H9 (cell line): ENCODE measurements at regions not wholly inside any gene's neighbourhood (a gene's known extent, or its start where the extent isn't known, plus 50 kb on each side); places are given as distances from the start of the nearest gene placed in this dataset.

Experiments used
- DNase-seq: peaks from one replicate; pipeline ENCODE4 v3.0.0-alpha.2; 2017
- H2AFZ ChIP-seq: one replicate; pipeline ENCODE4 v1.6.1; 2013; ENCODE audit warnings: mild to moderate bottlenecking, low read length, control low read depth, moderate library complexity
- H2AK5ac ChIP-seq: 2 replicates; pipeline ENCODE4 v1.6.1; 2013; ENCODE audit warnings: low read length, control low read depth, mixed read lengths; ENCODE audit not compliant: insufficient read length
- H2BK120ac ChIP-seq: one replicate; pipeline ENCODE4 v1.6.1; 2013; ENCODE audit warnings: low read depth, mild to moderate bottlenecking, low read length, control low read depth, inconsistent platforms; ENCODE audit not compliant: poor library complexity, severe bottlenecking
- H2BK12ac ChIP-seq: 2 replicates; pipeline ENCODE4 v1.6.1; 2013; ENCODE audit warnings: low read length, control low read depth, mixed read lengths, low read depth; ENCODE audit not compliant: insufficient read length
- H2BK15ac ChIP-seq: 2 replicates; pipeline ENCODE4 v1.6.1; 2013; ENCODE audit warnings: low read depth, low read length, control low read depth
- H2BK20ac ChIP-seq: one replicate; pipeline ENCODE4 v1.6.1; 2013; ENCODE audit warnings: low read depth, mild to moderate bottlenecking, low read length, control low read depth, inconsistent platforms; ENCODE audit not compliant: poor library complexity, severe bottlenecking
- H2BK5ac ChIP-seq: 2 replicates; pipeline ENCODE4 v1.6.1; 2013; ENCODE audit warnings: low read length, control low read depth, mixed read lengths; ENCODE audit not compliant: insufficient read length
- H3K14ac ChIP-seq: 2 replicates; pipeline ENCODE4 v1.6.1; 2013; ENCODE audit warnings: low read length, control low read depth; ENCODE audit not compliant: insufficient read depth
- H3K18ac ChIP-seq: 2 replicates; pipeline ENCODE4 v1.6.1; 2013; ENCODE audit warnings: low read depth, mild to moderate bottlenecking, mixed read lengths, low read length, control low read depth; ENCODE audit not compliant: insufficient read length
- H3K23ac ChIP-seq: 2 replicates; pipeline ENCODE4 v1.6.1; 2013; ENCODE audit warnings: low read length, control low read depth, mixed read lengths, low read depth; ENCODE audit not compliant: insufficient read length
- H3K23me2 ChIP-seq: 2 replicates; pipeline ENCODE4 v1.6.1; 2013; ENCODE audit warnings: low read depth, mild to moderate bottlenecking, mixed read lengths, low read length, control low read depth; ENCODE audit not compliant: insufficient read length, poor library complexity, severe bottlenecking
- H3K27ac ChIP-seq: 2 replicates; pipeline ENCODE4 v1.5.1; 2013; ENCODE audit warnings: low read length, control low read depth, mixed read lengths, low read depth; ENCODE audit not compliant: insufficient read length
- H3K27me3 ChIP-seq: 2 replicates; pipeline ENCODE4 v1.6.1; 2013; ENCODE audit warnings: low read length, control low read depth, inconsistent platforms; ENCODE audit not compliant: insufficient read depth
- H3K4ac ChIP-seq: 2 replicates; pipeline ENCODE4 v1.6.1; 2013; ENCODE audit warnings: low read depth, mild to moderate bottlenecking, control low read depth, inconsistent platforms, low read length, moderate library complexity
- H3K4me1 ChIP-seq: 2 replicates; pipeline ENCODE4 v1.6.1; 2013; ENCODE audit warnings: low read length, control low read depth, inconsistent platforms; ENCODE audit not compliant: insufficient read depth
- H3K4me2 ChIP-seq: 2 replicates; pipeline ENCODE4 v1.6.1; 2013; ENCODE audit warnings: low read length, control low read depth, mixed read lengths; ENCODE audit not compliant: insufficient read length, insufficient read depth
- H3K56ac ChIP-seq: 2 replicates; pipeline ENCODE4 v1.6.1; 2013; ENCODE audit warnings: low read depth, mild to moderate bottlenecking, mixed read lengths, low read length, control low read depth; ENCODE audit not compliant: insufficient read length
- H3K79me1 ChIP-seq: 2 replicates; pipeline ENCODE4 v1.6.1; 2013; ENCODE audit warnings: low read depth, mild to moderate bottlenecking, moderate library complexity, low read length, control low read depth, inconsistent platforms; ENCODE audit not compliant: insufficient read depth, poor library complexity, severe bottlenecking
- H3K79me2 ChIP-seq: 2 replicates; pipeline ENCODE4 v1.6.1; 2013; ENCODE audit warnings: low read length, control low read depth, inconsistent platforms; ENCODE audit not compliant: insufficient read depth
- H3K9ac ChIP-seq: 2 replicates; pipeline ENCODE4 v1.6.1; 2013; ENCODE audit warnings: low read length, control low read depth, mixed read lengths; ENCODE audit not compliant: insufficient read length; ENCODE audit errors: extremely low read depth
- H3K9me3 ChIP-seq: one replicate; pipeline ENCODE4 v1.6.1; 2013; ENCODE audit warnings: low read depth, low read length, inconsistent platforms; ENCODE audit not compliant: control insufficient read depth
- H3T11ph ChIP-seq: one replicate; pipeline ENCODE4 v1.6.1; 2013; ENCODE audit warnings: mild to moderate bottlenecking, low read length, control low read depth, inconsistent platforms
- H4K20me1 ChIP-seq: one replicate; pipeline ENCODE4 v1.6.1; 2013; ENCODE audit not compliant: control insufficient read depth, insufficient read length, insufficient read depth
- H4K5ac ChIP-seq: 2 replicates; pipeline ENCODE4 v1.6.1; 2013; ENCODE audit warnings: low read depth, mild to moderate bottlenecking, mixed read lengths, low read length, control low read depth; ENCODE audit not compliant: insufficient read length
- H4K8ac ChIP-seq: replicated peaks from 2 replicates; pipeline ENCODE4 v1.6.1; 2013; ENCODE audit warnings: low read length, control low read depth, mixed read lengths, low read depth; ENCODE audit not compliant: insufficient read length
- H4K91ac ChIP-seq: 2 replicates; pipeline ENCODE4 v1.6.1; 2013; ENCODE audit warnings: low read depth, mild to moderate bottlenecking, moderate library complexity, mixed read lengths, low read length, control low read depth; ENCODE audit not compliant: insufficient read length
- H3K27ac Mint-ChIP-seq, 3 experiments: 2 replicates in 2 of 3; 3 replicates in 1 of 3; pipeline ENCODE4 v1.8.0; 2020 to 2021; ENCODE audit warnings: mixed read lengths in 3 of 3, mild to moderate bottlenecking in 1 of 3, moderate library complexity in 1 of 3
- H3K27me3 Mint-ChIP-seq: 2 replicates; pipeline ENCODE4 v1.8.0; 2021; ENCODE audit warnings: low read depth, mild to moderate bottlenecking, moderate library complexity, mixed read lengths
- H3K36me3 Mint-ChIP-seq, 3 experiments: 2 replicates in 2 of 3; 3 replicates in 1 of 3; pipeline ENCODE4 v1.8.0; 2020 to 2021; ENCODE audit warnings: low read depth in 3 of 3, mixed read lengths in 3 of 3; ENCODE audit not compliant: insufficient read depth in 1 of 3
- H3K4me1 Mint-ChIP-seq, 2 experiments: 2 replicates each; pipeline ENCODE4 v1.8.0; 2020; ENCODE audit warnings: mixed read lengths in 2 of 2
- H3K4me3 Mint-ChIP-seq, 2 experiments: 2 replicates in 1 of 2; 3 replicates in 1 of 2; pipeline ENCODE4 v1.8.0; 2020 to 2021; ENCODE audit warnings: mild to moderate bottlenecking in 2 of 2, mixed read lengths in 2 of 2, moderate library complexity in 1 of 2
- H3K9me3 Mint-ChIP-seq, 2 experiments: 2 replicates in 1 of 2; 3 replicates in 1 of 2; pipeline ENCODE4 v1.8.0; 2020; ENCODE audit warnings: mild to moderate bottlenecking in 2 of 2, mixed read lengths in 2 of 2, moderate library complexity in 1 of 2
- WGBS: extraction: QIAGEN DNeasy Blood & Tissue Kit; methylation state at CpG from one replicate; pipeline ENCODE4 v1.1.7; 2013; ENCODE audit warnings: missing lambda C conversion rate, low lambda C conversion rate, mixed read lengths; ENCODE audit not compliant: insufficient read length; ENCODE audit errors: extremely low coverage; 5-methylcytosine and 5-hydroxymethylcytosine counted together
- TF ChIP-seq, protein P1 (sequence below): fragments of 200-600 bp; sonication (generic); conservative IDR thresholded peaks from 3 replicates; pipeline ENCODE4 v1.8.0; 2021; ENCODE audit warnings: antibody characterized with exemption, mild to moderate bottlenecking

GRCh38 chr15:25946241-25946805 lies 83.2 kb upstream of the ATP10A start:
- Histone ChIP-seq H2BK120ac (no peak overlapping the region), H4K8ac (no peak overlapping the region), H3K27me3 (no peaks in the 10 kb centered on the region), H3K56ac (no peak overlapping the region), H3K14ac (no peak overlapping the region), H2BK15ac (no peak overlapping the region), H2BK12ac (no peak overlapping the region), H3T11ph (no peak overlapping the region), H3K9me3 (no peaks in the 10 kb centered on the region), H2AFZ (no peak overlapping the region), H3K23ac (no peak overlapping the region), H3K4ac (no peak overlapping the region), H3K9ac (no peak overlapping the region), H4K5ac (no peak overlapping the region), H3K18ac (no peak overlapping the region), H2BK20ac (no peak overlapping the region), H2AK5ac (no peak overlapping the region), H3K4me1 (no peaks in the 10 kb centered on the region), H4K91ac (no peak overlapping the region), H3K27ac (no peak overlapping the region), H3K79me2 (no peaks in the 10 kb centered on the region), H3K79me1 (no peaks in the 10 kb centered on the region), H3K23me2 (no peaks in the 10 kb centered on the region), H2BK5ac (no peak overlapping the region), H4K20me1 (no peaks in the 10 kb centered on the region), H3K4me2 (no peak overlapping the region)
- TF ChIP-seq, protein P1, sequence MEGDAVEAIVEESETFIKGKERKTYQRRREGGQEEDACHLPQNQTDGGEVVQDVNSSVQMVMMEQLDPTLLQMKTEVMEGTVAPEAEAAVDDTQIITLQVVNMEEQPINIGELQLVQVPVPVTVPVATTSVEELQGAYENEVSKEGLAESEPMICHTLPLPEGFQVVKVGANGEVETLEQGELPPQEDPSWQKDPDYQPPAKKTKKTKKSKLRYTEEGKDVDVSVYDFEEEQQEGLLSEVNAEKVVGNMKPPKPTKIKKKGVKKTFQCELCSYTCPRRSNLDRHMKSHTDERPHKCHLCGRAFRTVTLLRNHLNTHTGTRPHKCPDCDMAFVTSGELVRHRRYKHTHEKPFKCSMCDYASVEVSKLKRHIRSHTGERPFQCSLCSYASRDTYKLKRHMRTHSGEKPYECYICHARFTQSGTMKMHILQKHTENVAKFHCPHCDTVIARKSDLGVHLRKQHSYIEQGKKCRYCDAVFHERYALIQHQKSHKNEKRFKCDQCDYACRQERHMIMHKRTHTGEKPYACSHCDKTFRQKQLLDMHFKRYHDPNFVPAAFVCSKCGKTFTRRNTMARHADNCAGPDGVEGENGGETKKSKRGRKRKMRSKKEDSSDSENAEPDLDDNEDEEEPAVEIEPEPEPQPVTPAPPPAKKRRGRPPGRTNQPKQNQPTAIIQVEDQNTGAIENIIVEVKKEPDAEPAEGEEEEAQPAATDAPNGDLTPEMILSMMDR: peak; percentile 36; the same call in 1 of the 3 replicates
- peaks cover 10 to 14% of the 10 kb centered on the region in 2 experiments for H3K4me1 Mint-ChIP-seq
- H3K36me3 Mint-ChIP-seq: peaks cover 0 to 5% (median 0%) of the 10 kb centered on the region in 3 experiments; a peak in 2 of 7 replicates
- H3K9me3 Mint-ChIP-seq: peaks cover 2 to 6% of the 10 kb centered on the region in 2 experiments; a peak in 3 of 5 replicates
- no peak overlapping the region for H3K4me3 Mint-ChIP-seq
- no CpG with 5 or more reads among the region's 21 CpGs for WGBS
- H3K27ac Mint-ChIP-seq: no peak overlapping the region; a peak in 1 of 7 replicates
- peak; percentile 53 for DNase-seq
- no peaks in the 10 kb centered on the region; the same call in 1 of the 2 replicates for H3K27me3 Mint-ChIP-seq
